ENCODE measurements at regions not wholly inside any gene's neighbourhood (a gene's known extent, or its start where the extent isn't known, plus 50 kb on each side); places are given as distances from the start of the nearest gene placed in this dataset.

GRCh38 chr5:167447466-167448375 lies 843.7 kb upstream of the WWC1 start:
- Histone ChIP-seq H3K27ac (ENCODE audit: low read depth in 1 of 2, low read length in 2 of 2) (no peak overlapping the region), H4K20me1 (ENCODE audit: insufficient read depth, low read length) (no peaks in the 10 kb centered on the region), H3K9me3 (replicated peaks in 1 of 2; ENCODE audit: control insufficient read depth in 1 of 2, insufficient read depth in 1 of 2, low read length in 2 of 2) (no peaks in the 10 kb centered on the region), H3K27me3 (ENCODE audit: control insufficient read depth in 2 of 2, insufficient read depth in 2 of 2, low read length in 2 of 2) (no peaks in the 10 kb centered on the region), H3K4me3 (replicated peaks in 1 of 3; ENCODE audit: low read depth in 2 of 3, low read length in 3 of 3) (no peak overlapping the region), H2AFZ (ENCODE audit: insufficient read depth, low read depth, low read length, poor library complexity, severe bottlenecking) (no peak overlapping the region), H3K79me2 (ENCODE audit: insufficient read depth, low read length) (no peaks in the 10 kb centered on the region), H3K36me3 (replicated peaks in 1 of 2; ENCODE audit: control insufficient read depth in 1 of 2, insufficient read depth in 2 of 2, low read length in 2 of 2) (no peaks in the 10 kb centered on the region), H3K9ac (ENCODE audit: insufficient read depth, low read length, poor library complexity, severe bottlenecking) (no peak overlapping the region), H3K4me2 (replicated peaks; ENCODE audit: extremely low read depth, low read length, poor library complexity, severe bottlenecking) (no peak overlapping the region), H3K4me1 (ENCODE audit: control insufficient read depth in 1 of 2, insufficient read depth in 2 of 2, low read length in 2 of 2) (no peaks in the 10 kb centered on the region)
- intact Hi-C loops (cut with micrococcal nuclease): no loop called here
- no peak for DNase-seq
- no peak for TF ChIP-seq CTCF (IDR thresholded peaks at IDR 0.05)
- H3K9me3 Mint-ChIP-seq: peaks cover 0 to 4% (median 2%) of the 10 kb centered on the region in 7 donors
- WGBS (ENCODE audit: insufficient coverage): 41% methylated on average over 3 of the region's 8 CpGs
- H3K4me3 Mint-ChIP-seq: no peak overlapping the region
- H3K27ac Mint-ChIP-seq: no peak overlapping the region
- no peaks in the 10 kb centered on the region for H3K36me3 Mint-ChIP-seq
- peaks cover 0 to 1% (median 0%) of the 10 kb centered on the region in 3 donors for H3K27me3 Mint-ChIP-seq (ENCODE audit: low read depth in 3 of 3)
- H3K4me1 Mint-ChIP-seq: no peaks in the 10 kb centered on the region

- DNase-seq: no peak
- Histone ChIP-seq H3K36me3 (replicated peaks in 1 of 2; ENCODE audit: control insufficient read depth in 1 of 2, insufficient read depth in 2 of 2, low read length in 2 of 2) (no peaks in the 10 kb centered on the region), H3K4me1 (ENCODE audit: control insufficient read depth in 1 of 2, insufficient read depth in 2 of 2, low read length in 2 of 2) (no peaks in the 10 kb centered on the region), H2AFZ (ENCODE audit: insufficient read depth, low read depth, low read length, poor library complexity, severe bottlenecking) (no peak overlapping the region), H4K20me1 (ENCODE audit: insufficient read depth, low read length) (no peaks in the 10 kb centered on the region), H3K4me2 (replicated peaks; ENCODE audit: extremely low read depth, low read length, poor library complexity, severe bottlenecking) (no peak overlapping the region), H3K27me3 (ENCODE audit: control insufficient read depth in 2 of 2, insufficient read depth in 2 of 2, low read length in 2 of 2) (no peaks in the 10 kb centered on the region), H3K4me3 (replicated peaks in 1 of 3; ENCODE audit: low read depth in 2 of 3, low read length in 3 of 3) (no peak overlapping the region), H3K9ac (ENCODE audit: insufficient read depth, low read length, poor library complexity, severe bottlenecking) (no peak overlapping the region), H3K9me3 (replicated peaks in 1 of 2; ENCODE audit: control insufficient read depth in 1 of 2, insufficient read depth in 1 of 2, low read length in 2 of 2) (no peaks in the 10 kb centered on the region), H3K79me2 (ENCODE audit: insufficient read depth, low read length) (no peaks in the 10 kb centered on the region), H3K27ac (ENCODE audit: low read depth in 1 of 2, low read length in 2 of 2) (no peak overlapping the region)
- peaks cover 0 to 4% (median 2%) of the 10 kb centered on the region in 7 donors for H3K9me3 Mint-ChIP-seq
- no peaks in the 10 kb centered on the region for H3K36me3 Mint-ChIP-seq
- H3K27me3 Mint-ChIP-seq (ENCODE audit: low read depth in 3 of 3): peaks cover 0 to 1% (median 0%) of the 10 kb centered on the region in 3 donors
- no peaks in the 10 kb centered on the region for H3K4me1 Mint-ChIP-seq
- TF ChIP-seq CTCF (IDR thresholded peaks at IDR 0.05): no peak
- H3K27ac Mint-ChIP-seq: no peak overlapping the region
- 40% methylated on average over 1 of the region's 7 CpGs for WGBS (ENCODE audit: insufficient coverage)
- intact Hi-C loops (cut with micrococcal nuclease): no loop called here
- H3K4me3 Mint-ChIP-seq: no peak overlapping the region
Observed at GRCh38 chr5:167448376-167448775, 843.1 kb upstream of the WWC1 start.

All from CD14-positive monocyte (primary cell).